ENCODE measurements at regions not wholly inside any gene's neighbourhood (a gene's known extent, or its start where the extent isn't known, plus 50 kb on each side); places are given as distances from the start of the nearest gene placed in this dataset.

GRCh38 chr11:70823771-70824170, 425.4 kb downstream of the CTTN start:
- Histone ChIP-seq H3F3A (replicated peaks; ENCODE audit: insufficient read depth) (no peaks in the 10 kb centered on the region), H3K4me1 (ENCODE audit: control insufficient read depth in 1 of 2, insufficient read depth in 2 of 2, low read depth in 1 of 2, low read length in 1 of 2) (peaks cover 0 to 19% of the 10 kb centered on the region in 2 experiments; a peak in 1 of 4 replicates), H3K79me2 (ENCODE audit: insufficient read depth) (no peaks in the 10 kb centered on the region), H3K36me3 (replicated peaks in 1 of 2; ENCODE audit: control insufficient read depth in 1 of 2, insufficient read depth in 2 of 2, low read length in 1 of 2) (no peaks in the 10 kb centered on the region), H3K4me3 (ENCODE audit: low read depth in 2 of 2, low read length in 1 of 2) (no peak overlapping the region), H4K20me1 (ENCODE audit: insufficient read depth) (no peaks in the 10 kb centered on the region), H3K9me2 (no peaks in the 10 kb centered on the region), H3K27ac (ENCODE audit: low read depth in 2 of 2, low read length in 1 of 2) (no peak overlapping the region), H3K9me3 (no peaks in the 10 kb centered on the region), H3K27me3 (ENCODE audit: insufficient read depth) (no peaks in the 10 kb centered on the region), H2AFZ (ENCODE audit: low read depth) (no peak overlapping the region), H3K4me2 (no peak overlapping the region), H3K9ac (no peak overlapping the region)
- TF ChIP-seq, protein P1, sequence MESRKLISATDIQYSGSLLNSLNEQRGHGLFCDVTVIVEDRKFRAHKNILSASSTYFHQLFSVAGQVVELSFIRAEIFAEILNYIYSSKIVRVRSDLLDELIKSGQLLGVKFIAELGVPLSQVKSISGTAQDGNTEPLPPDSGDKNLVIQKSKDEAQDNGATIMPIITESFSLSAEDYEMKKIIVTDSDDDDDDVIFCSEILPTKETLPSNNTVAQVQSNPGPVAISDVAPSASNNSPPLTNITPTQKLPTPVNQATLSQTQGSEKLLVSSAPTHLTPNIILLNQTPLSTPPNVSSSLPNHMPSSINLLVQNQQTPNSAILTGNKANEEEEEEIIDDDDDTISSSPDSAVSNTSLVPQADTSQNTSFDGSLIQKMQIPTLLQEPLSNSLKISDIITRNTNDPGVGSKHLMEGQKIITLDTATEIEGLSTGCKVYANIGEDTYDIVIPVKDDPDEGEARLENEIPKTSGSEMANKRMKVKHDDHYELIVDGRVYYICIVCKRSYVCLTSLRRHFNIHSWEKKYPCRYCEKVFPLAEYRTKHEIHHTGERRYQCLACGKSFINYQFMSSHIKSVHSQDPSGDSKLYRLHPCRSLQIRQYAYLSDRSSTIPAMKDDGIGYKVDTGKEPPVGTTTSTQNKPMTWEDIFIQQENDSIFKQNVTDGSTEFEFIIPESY (IDR thresholded peaks at IDR 0.05; ENCODE audit: borderline replicate concordance, low read depth): no peak
- TF ChIP-seq RAD21 (IDR thresholded peaks at IDR 0.05; ENCODE audit: low read length): no peak
- no peak for TF ChIP-seq SIN3A (IDR thresholded peaks at IDR 0.05; ENCODE audit: borderline replicate concordance, low read depth, low read length)
- no peak for TF ChIP-seq RXRA (IDR thresholded peaks at IDR 0.05; ENCODE audit: borderline replicate concordance, low read depth)
- TF ChIP-seq CTCF (IDR thresholded peaks at IDR 0.05): no peak
- TF ChIP-seq NFIC (IDR thresholded peaks at IDR 0.05; ENCODE audit: borderline replicate concordance): no peak
- TF ChIP-seq JUND (IDR thresholded peaks at IDR 0.05): no peak
- no peak for TF ChIP-seq RFX5 (IDR thresholded peaks at IDR 0.05; ENCODE audit: low read length)
- TF ChIP-seq, protein P2, sequence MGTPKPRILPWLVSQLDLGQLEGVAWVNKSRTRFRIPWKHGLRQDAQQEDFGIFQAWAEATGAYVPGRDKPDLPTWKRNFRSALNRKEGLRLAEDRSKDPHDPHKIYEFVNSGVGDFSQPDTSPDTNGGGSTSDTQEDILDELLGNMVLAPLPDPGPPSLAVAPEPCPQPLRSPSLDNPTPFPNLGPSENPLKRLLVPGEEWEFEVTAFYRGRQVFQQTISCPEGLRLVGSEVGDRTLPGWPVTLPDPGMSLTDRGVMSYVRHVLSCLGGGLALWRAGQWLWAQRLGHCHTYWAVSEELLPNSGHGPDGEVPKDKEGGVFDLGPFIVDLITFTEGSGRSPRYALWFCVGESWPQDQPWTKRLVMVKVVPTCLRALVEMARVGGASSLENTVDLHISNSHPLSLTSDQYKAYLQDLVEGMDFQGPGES (IDR thresholded peaks at IDR 0.05; ENCODE audit: low read depth, low read length): no peak
- no peak for TF ChIP-seq MEF2A (IDR thresholded peaks at IDR 0.05; ENCODE audit: borderline replicate concordance, low read depth)
- TF ChIP-seq, protein P3, sequence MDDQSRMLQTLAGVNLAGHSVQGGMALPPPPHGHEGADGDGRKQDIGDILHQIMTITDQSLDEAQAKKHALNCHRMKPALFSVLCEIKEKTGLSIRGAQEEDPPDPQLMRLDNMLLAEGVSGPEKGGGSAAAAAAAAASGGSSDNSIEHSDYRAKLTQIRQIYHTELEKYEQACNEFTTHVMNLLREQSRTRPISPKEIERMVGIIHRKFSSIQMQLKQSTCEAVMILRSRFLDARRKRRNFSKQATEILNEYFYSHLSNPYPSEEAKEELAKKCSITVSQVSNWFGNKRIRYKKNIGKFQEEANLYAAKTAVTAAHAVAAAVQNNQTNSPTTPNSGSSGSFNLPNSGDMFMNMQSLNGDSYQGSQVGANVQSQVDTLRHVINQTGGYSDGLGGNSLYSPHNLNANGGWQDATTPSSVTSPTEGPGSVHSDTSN (IDR thresholded peaks at IDR 0.05): no peak
- no peak for TF ChIP-seq SMC3 (IDR thresholded peaks at IDR 0.05; ENCODE audit: low read depth, low read length)
- no peak for TF ChIP-seq EZH2phosphoT487 (IDR thresholded peaks at IDR 0.05; ENCODE audit: borderline replicate concordance, low read depth)
- no peak for TF ChIP-seq REST (IDR thresholded peaks at IDR 0.05; ENCODE audit: low read depth, low read length)
- no peak for TF ChIP-seq MAX (IDR thresholded peaks at IDR 0.05; ENCODE audit: low read depth)
- TF ChIP-seq, protein P4, sequence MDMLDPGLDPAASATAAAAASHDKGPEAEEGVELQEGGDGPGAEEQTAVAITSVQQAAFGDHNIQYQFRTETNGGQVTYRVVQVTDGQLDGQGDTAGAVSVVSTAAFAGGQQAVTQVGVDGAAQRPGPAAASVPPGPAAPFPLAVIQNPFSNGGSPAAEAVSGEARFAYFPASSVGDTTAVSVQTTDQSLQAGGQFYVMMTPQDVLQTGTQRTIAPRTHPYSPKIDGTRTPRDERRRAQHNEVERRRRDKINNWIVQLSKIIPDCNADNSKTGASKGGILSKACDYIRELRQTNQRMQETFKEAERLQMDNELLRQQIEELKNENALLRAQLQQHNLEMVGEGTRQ (IDR thresholded peaks at IDR 0.05; ENCODE audit: borderline replicate concordance, low read depth, low read length): no peak
- TF ChIP-seq POLR2AphosphoS5 (IDR thresholded peaks at IDR 0.05; ENCODE audit: low read depth, low read length): no peak
- no peak for TF ChIP-seq NRF1 (IDR thresholded peaks at IDR 0.05; ENCODE audit: low read depth, low read length)
- no peak for DNase-seq
- ChIA-PET CTCF (interaction anchor here (0.7 to 5.3 kb wide), 6 partner anchors 9 to 263 kb away, joined by 3 to 38 read pairs (median 3); no protein-coding TSS in a partner anchor), POLR2A (no interaction called here)
- WGBS (ENCODE audit: low lambda C conversion rate): 60% methylated on average over 6 of the region's 7 CpGs

Measured in SK-N-SH (cell line).